ENCODE measurements at regions not wholly inside any gene's neighbourhood (a gene's known extent, or its start where the extent isn't known, plus 50 kb on each side); places are given as distances from the start of the nearest gene placed in this dataset.

- no peak for FAIRE-seq
- DNase-seq (ENCODE audit: low spot score in 2 of 2) = no peak
These were observed 279.6 kb downstream of the RERGL start for GRCh38 chr12:17810399-17810798.

- DNase-seq (ENCODE audit: low spot score in 2 of 2) (no peak), FAIRE-seq (no peak)
These were observed 280.8 kb downstream of the RERGL start for GRCh38 chr12:17809206-17809605.

- DNase-seq (ENCODE audit: low spot score in 2 of 2) (no peak), FAIRE-seq (no peak)
These were observed 287.0 kb downstream of the RERGL start for GRCh38 chr12:17802657-17803641.

GRCh38 chr12:17793854-17794253 lies 296.1 kb downstream of the RERGL start:
- no peak for FAIRE-seq
- DNase-seq (ENCODE audit: low spot score in 2 of 2) = no peak

GRCh38 chr12:17778242-17778641 lies 311.8 kb downstream of the RERGL start:
- DNase-seq (ENCODE audit: low spot score in 2 of 2) (no peak), FAIRE-seq (no peak)

- DNase-seq (ENCODE audit: low spot score in 2 of 2) (peak in 1 of 2 donors; percentile 1), FAIRE-seq (no peak)
These were observed 326.6 kb downstream of the RERGL start for GRCh38 chr12:17763366-17763765.

GRCh38 chr12:17759982-17760381 lies 330.0 kb downstream of the RERGL start:
- FAIRE-seq = no peak
- DNase-seq (ENCODE audit: low spot score in 2 of 2) = no peak

Data from frontal cortex (tissue), 3 donors.